ENCODE measurements at regions not wholly inside any gene's neighbourhood (a gene's known extent, or its start where the extent isn't known, plus 50 kb on each side); places are given as distances from the start of the nearest gene placed in this dataset.
"Not testable (repeated sequence)": the region's sequence is repeated elsewhere in the genome, so short reads cannot be mapped to it uniquely, and the experiment has no call there.

DNA sequence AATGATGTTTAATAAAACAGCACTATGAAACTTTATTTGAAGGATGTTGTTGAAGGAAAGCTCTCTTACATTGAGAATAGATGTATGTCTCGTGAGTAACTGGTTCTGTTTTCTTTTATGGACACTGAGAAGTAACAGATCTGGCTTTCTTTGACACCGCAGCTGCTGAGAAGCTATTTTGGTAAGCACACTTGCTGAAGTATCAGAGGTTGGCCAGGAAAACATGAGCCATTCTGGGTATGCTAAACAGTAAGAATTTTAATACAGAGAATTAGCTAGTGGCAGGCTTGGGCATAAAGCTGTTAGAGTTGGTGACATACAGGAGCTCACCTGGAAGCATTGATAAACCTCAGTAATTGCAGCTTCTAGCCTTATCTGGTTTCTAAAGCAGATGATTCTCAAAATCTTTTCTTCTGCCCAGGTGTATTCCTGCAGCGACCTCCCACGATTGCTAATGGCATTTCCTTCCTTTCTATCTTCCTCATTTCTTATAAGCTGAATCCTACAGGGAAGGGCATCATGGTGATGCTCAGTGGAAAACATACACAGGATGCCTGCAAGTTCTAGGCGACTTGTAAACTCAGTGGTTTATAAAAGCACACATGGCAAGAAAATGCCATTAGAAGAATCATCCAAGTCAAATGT is 291.6 kb upstream of the SLC16A7 start:
- DNase-seq (no peak), ATAC-seq (replicated peaks) (no peak)
- no peaks in the 10 kb centered on the region for H3K36me3 Mint-ChIP-seq
- H3K4me3 Mint-ChIP-seq: no peak overlapping the region
- peaks cover 7% of the 10 kb centered on the region in 2 donors for H3K9me3 Mint-ChIP-seq
- no peaks in the 10 kb centered on the region for H3K27me3 Mint-ChIP-seq
- no peaks in the 10 kb centered on the region for H3K4me1 Mint-ChIP-seq
- no peak overlapping the region for H3K27ac Mint-ChIP-seq

DNA sequence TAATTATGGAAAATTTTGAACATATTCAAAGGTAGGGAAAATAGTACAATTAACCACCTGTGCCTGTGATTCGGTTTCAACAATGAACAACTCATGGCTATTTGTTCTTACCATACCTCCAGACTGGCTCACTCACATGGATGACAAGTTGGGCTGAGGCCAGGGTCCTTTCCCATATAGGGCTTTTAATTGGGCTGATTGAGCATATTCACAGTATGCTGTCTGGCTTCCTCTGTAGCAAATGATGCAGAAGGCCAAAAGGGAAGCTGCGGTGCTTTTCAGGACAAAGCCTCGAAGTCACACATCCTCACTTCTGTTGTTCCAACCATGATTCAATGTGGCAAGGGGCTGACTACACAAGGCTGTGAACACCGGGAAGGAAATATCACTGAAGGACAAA is 297.5 kb upstream of the SLC16A7 start:
- DNase-seq (no peak), ATAC-seq (replicated peaks) (no peak)
- H3K36me3 Mint-ChIP-seq: no peaks in the 10 kb centered on the region
- H3K27me3 Mint-ChIP-seq: no peaks in the 10 kb centered on the region
- H3K27ac Mint-ChIP-seq: no peak overlapping the region
- H3K9me3 Mint-ChIP-seq: peaks cover 14% of the 10 kb centered on the region in 2 donors
- H3K4me3 Mint-ChIP-seq: no peak overlapping the region
- H3K4me1 Mint-ChIP-seq: no peaks in the 10 kb centered on the region

DNA sequence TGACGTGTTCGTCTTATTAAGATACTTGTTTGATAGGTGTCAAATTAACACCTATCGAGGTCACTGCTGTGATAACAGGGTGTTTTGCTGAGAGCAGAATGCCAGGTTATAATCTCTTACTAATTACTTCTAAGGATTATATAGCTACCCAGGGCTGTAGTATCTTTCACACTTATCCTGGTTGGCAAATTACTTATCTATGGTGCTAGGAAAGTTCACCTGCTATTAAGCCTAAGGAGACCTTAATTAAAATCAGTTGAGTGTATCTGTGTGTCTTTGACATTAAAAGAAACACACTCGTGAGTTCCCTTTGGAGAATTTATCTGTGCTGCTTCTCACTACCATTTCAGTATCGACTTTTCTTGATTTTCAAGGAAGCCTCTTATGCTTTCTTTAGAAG is 301.6 kb upstream of the SLC16A7 start:
- peaks cover 7% of the 10 kb centered on the region in 2 donors for H3K9me3 Mint-ChIP-seq
- DNase-seq (no peak), ATAC-seq (replicated peaks) (no peak)
- H3K27ac Mint-ChIP-seq: no peak overlapping the region
- H3K4me1 Mint-ChIP-seq: no peaks in the 10 kb centered on the region
- H3K4me3 Mint-ChIP-seq: no peak overlapping the region
- H3K36me3 Mint-ChIP-seq: no peaks in the 10 kb centered on the region
- no peaks in the 10 kb centered on the region for H3K27me3 Mint-ChIP-seq

DNA sequence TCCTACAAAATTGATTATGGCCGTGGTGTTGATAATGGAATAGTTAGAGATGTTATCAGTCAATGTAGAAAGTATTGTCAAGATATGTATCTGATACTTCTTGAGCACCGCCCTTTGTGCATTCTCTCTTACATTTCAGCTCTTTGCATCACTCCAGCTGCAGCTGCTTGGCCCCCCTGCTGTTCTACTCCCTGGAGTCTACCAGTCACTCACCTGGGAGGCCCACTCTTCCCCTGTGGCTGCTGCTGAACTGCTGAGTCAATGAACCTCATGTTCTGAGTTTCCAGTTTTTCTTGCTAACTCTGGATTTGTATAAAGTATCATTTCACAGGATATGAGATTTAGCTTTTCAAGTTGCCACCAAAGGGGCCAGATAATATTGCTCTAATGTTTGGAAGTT is 312.8 kb upstream of the SLC16A7 start:
- DNase-seq (no peak), ATAC-seq (replicated peaks) (no peak)
- no peaks in the 10 kb centered on the region for H3K27me3 Mint-ChIP-seq
- no peaks in the 10 kb centered on the region for H3K4me1 Mint-ChIP-seq
- H3K27ac Mint-ChIP-seq: no peak overlapping the region
- H3K36me3 Mint-ChIP-seq: no peaks in the 10 kb centered on the region
- H3K9me3 Mint-ChIP-seq: peaks cover 0 to 2% of the 10 kb centered on the region in 2 donors
- no peak overlapping the region for H3K4me3 Mint-ChIP-seq

DNA sequence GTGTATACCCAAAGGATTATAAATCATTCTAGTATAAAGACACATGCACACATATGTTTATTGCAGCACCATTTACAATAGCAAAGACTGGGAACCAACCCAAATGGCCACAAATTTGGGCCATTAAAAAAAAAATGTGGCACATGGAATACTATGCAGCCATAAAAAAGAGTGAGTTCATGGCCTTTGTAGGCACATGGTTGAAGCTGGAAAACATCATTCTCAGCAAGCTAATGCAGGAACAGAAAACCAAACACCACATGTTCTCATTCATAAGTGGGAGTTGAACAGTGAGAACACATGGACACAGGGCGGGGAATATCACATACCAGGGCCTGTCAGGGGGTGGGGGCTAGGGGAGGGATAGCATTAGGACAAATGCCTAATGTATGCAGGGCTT is 322.3 kb upstream of the SLC16A7 start:
- DNase-seq; ATAC-seq (replicated peaks); H3K36me3 Mint-ChIP-seq; H3K4me3 Mint-ChIP-seq; H3K4me1 Mint-ChIP-seq; H3K27ac Mint-ChIP-seq; H3K27me3 Mint-ChIP-seq: not testable (repeated sequence)
- peaks cover 13 to 17% of the 10 kb centered on the region in 2 donors for H3K9me3 Mint-ChIP-seq

DNA sequence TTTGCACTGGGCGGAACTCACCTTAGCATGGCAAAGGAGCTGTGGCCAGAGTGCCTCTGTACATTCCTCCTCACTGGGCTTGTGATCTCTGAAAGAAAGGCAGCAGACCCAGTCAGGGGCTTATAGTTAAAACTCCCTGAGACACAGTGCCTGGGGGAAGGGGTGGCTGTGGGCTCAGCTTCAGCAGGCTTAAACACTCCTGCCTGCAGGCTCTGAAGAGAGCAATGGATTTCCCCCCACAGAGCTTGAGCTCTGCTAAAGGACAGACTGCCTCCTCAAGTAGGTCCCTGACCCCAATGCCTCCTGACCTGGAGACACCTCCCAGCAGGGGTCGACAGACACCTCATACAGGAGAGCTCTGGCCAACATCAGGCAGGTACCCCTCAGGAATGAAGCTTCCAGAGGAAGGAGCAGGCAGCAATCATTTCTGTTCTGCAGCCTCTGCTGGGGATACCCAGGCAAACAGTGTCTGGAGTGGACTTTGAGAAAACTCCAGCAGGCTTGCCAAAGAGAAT is 327.5 kb upstream of the SLC16A7 start:
- Mint-ChIP-seq H3K27me3 (no peaks in the 10 kb centered on the region), H3K36me3 (peaks cover 0 to 2% of the 10 kb centered on the region in 2 donors), H3K9me3 (peaks cover 10 to 14% of the 10 kb centered on the region in 2 donors), H3K4me3 (no peak overlapping the region), H3K4me1 (no peaks in the 10 kb centered on the region), H3K27ac (no peak overlapping the region)
- ATAC-seq (replicated peaks) (no peak), DNase-seq (no peak)

DNA sequence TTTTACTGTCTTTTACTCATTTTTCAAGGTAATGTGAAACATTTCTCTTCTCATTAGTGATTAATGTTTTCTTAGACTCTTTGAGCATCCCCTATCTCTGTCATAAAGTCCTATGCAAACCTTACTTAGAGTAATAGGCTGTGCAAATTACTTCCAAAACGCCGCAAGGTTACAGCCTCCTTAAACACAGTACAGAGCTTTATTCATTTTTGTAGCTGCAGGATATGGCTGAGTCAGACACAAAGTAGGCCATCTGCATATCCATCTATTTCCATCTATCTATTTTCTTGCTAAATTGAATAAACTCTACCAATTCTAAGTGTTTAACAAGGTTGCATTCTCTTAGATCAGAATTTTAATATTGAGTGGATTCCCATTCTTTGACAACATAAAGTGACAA is 335.6 kb upstream of the SLC16A7 start:
- no peaks in the 10 kb centered on the region for H3K4me1 Mint-ChIP-seq
- H3K36me3 Mint-ChIP-seq: no peaks in the 10 kb centered on the region
- peaks cover 0 to 4% of the 10 kb centered on the region in 2 donors for H3K9me3 Mint-ChIP-seq
- ATAC-seq (replicated peaks) (no peak), DNase-seq (no peak)
- no peak overlapping the region for H3K27ac Mint-ChIP-seq
- H3K4me3 Mint-ChIP-seq: no peak overlapping the region
- H3K27me3 Mint-ChIP-seq: no peaks in the 10 kb centered on the region

DNA sequence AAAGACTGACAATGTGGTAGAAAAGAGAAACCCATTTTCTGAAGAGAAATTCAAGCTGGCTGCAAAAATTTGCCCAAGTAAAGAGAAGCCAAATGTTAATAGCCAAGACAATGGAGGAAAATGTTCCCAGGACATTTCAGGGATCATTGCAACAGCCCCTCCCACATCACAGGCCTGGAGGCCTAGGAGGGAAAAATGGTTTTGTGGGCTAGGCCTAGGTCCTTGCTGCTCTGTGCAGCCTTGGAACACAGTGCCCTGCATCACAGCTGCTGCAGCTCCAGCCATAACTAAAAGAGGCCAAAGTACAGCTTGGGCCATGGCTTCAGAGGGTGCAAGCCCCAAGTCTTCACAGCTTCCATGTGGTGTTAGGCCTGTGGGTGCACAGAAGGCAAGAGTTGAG is 332.4 kb upstream of the LRIG3 start:
- H3K9me3 Mint-ChIP-seq: peaks cover 18% of the 10 kb centered on the region in 2 donors
- H3K27me3 Mint-ChIP-seq: no peaks in the 10 kb centered on the region
- H3K4me1 Mint-ChIP-seq: no peaks in the 10 kb centered on the region
- no peak overlapping the region for H3K4me3 Mint-ChIP-seq
- H3K27ac Mint-ChIP-seq: no peak overlapping the region
- peaks cover 3% of the 10 kb centered on the region in 2 donors for H3K36me3 Mint-ChIP-seq
- no peak for ATAC-seq (replicated peaks)
- no peak for DNase-seq

DNA sequence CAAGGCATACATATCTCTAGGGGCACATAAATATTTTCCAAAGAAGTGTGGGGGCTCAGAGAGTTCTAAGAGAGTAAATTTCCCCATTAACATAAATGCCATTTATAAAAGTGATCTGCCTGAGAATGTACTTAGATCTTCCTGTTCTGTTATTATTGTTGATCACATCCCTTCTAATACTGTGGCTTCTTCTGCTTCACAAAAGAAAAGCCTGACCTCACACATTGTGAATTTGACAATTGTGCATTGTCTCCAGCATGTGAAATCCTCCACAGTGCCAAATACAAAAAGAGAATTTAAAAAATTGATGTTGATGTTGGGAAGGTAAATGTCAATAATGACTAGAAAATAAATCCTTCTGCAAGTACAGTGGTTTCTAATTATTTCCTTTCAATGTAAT is 330.5 kb upstream of the LRIG3 start:
- Mint-ChIP-seq H3K36me3 (peaks cover 3% of the 10 kb centered on the region in 2 donors), H3K9me3 (peaks cover 15 to 18% of the 10 kb centered on the region in 2 donors), H3K27me3 (no peaks in the 10 kb centered on the region), H3K27ac (no peak overlapping the region), H3K4me1 (no peaks in the 10 kb centered on the region), H3K4me3 (no peak overlapping the region)
- DNase-seq (no peak), ATAC-seq (replicated peaks) (no peak)

DNA sequence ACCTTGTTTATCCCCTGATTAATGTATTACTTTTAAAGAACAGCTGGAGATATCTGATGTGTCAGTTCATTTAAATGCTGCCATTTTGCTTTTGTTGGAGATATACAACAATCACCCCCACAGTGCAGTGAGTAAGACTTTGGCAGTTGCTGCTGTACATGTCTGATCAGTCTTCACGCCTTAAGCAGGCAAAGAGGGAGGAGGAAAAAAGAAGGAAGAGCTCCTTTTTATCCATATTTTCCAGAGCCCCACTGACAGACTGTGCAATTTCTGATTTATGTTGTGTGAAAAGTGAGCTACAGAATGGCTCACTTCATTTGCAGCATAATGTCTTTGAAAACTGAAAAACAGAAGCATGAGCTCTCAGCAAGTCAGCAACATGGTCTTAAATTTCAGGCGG is 319.7 kb upstream of the LRIG3 start:
- ATAC-seq (replicated peaks) (no peak), DNase-seq (no peak)
- H3K27me3 Mint-ChIP-seq: no peaks in the 10 kb centered on the region
- H3K4me1 Mint-ChIP-seq: no peaks in the 10 kb centered on the region
- no peaks in the 10 kb centered on the region for H3K9me3 Mint-ChIP-seq
- no peak overlapping the region for H3K4me3 Mint-ChIP-seq
- no peaks in the 10 kb centered on the region for H3K36me3 Mint-ChIP-seq
- H3K27ac Mint-ChIP-seq: no peak overlapping the region

DNA sequence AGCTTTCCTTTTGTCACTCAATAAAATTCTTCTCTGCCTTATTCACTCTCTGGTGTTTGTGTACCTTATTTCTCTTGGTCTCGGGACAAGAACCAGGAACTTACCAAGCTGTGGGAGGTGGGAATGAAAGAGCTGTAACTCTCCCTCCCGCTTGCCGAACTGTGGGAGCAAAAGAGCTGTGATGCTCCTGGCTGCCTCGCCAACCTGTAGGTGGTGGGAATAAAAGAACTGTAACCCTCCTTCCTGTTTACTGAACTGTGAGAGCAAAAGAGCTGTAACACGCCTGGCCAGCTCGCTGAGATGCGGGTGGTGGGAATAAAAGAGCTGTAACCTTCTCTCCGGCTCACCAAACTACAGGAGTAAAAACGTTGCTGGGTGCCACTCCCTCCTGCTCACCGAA is 314.1 kb upstream of the LRIG3 start:
- no peak overlapping the region for H3K27ac Mint-ChIP-seq
- DNase-seq (no peak), ATAC-seq (replicated peaks) (no peak)
- no peaks in the 10 kb centered on the region for H3K4me1 Mint-ChIP-seq
- no peak overlapping the region for H3K4me3 Mint-ChIP-seq
- H3K9me3 Mint-ChIP-seq: no peaks in the 10 kb centered on the region
- H3K36me3 Mint-ChIP-seq: no peaks in the 10 kb centered on the region
- H3K27me3 Mint-ChIP-seq: no peaks in the 10 kb centered on the region

DNA sequence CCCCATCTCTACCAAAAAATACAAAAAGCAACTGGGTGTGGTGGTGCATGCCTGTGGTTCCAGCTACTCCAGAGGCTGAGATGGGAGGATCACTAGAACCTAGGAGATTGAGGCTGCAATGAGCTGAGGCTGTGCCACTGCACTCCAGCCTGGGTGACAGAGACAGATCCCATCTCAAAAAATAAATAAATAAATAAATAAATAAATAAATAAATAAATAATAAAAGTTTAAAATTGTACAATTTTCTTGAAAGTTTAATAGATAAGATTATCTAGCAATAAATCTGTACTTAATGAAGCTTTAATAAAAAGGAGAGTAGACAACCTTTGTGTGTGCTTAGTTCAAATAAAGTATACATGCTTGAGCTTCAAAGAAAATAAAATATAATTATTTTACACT is 310.0 kb upstream of the LRIG3 start:
- H3K36me3 Mint-ChIP-seq: no peaks in the 10 kb centered on the region
- H3K4me3 Mint-ChIP-seq: no peak overlapping the region
- H3K4me1 Mint-ChIP-seq: no peaks in the 10 kb centered on the region
- DNase-seq (no peak), ATAC-seq (replicated peaks) (no peak)
- no peak overlapping the region for H3K27ac Mint-ChIP-seq
- no peaks in the 10 kb centered on the region for H3K27me3 Mint-ChIP-seq
- peaks cover 0 to 4% of the 10 kb centered on the region in 2 donors for H3K9me3 Mint-ChIP-seq

DNA sequence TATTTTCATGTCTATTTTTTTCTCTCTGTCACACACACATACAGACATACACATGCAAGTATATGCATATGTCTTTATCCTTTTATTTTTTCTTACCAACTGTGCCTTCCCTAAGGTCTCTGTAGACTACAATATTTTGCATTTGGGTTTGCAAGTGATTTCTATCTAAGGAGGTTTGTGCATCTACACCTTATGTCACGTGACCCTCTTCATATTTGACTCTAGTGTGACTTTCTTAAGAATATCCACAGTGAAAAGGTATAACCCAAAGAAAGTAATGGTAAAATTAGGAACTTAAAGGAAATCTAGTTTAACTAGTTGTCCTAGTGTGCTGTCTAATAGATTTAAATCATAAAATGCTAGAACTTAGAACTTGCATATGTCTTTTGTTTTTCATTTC is 298.8 kb upstream of the LRIG3 start:
- no peak overlapping the region for H3K4me3 Mint-ChIP-seq
- no peaks in the 10 kb centered on the region for H3K4me1 Mint-ChIP-seq
- no peaks in the 10 kb centered on the region for H3K36me3 Mint-ChIP-seq
- ATAC-seq (replicated peaks) (no peak), DNase-seq (no peak)
- H3K27ac Mint-ChIP-seq: no peak overlapping the region
- peaks cover 0 to 4% of the 10 kb centered on the region in 2 donors for H3K9me3 Mint-ChIP-seq
- no peaks in the 10 kb centered on the region for H3K27me3 Mint-ChIP-seq

DNA sequence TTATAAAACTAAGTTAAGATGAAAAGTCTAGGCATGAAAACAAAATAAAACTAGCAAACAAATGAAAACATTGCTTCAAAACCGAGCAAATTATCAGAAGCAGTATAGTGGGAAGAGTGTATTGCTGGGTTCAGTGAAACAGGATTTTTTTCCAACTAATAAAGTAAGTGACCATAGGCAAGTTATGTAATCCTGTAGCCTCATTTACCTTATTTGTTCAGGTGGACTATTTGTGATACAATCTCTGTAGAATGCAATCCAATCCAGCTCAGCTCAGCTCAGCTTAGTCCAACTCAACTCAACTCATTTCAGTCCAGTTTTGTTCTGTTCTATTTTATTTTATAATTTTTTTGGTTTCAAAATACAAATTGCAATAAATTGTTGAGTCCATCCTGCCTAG is 276.7 kb upstream of the LRIG3 start:
- ATAC-seq (replicated peaks) (no peak), DNase-seq (no peak)
- H3K27me3 Mint-ChIP-seq: no peaks in the 10 kb centered on the region
- H3K27ac Mint-ChIP-seq: no peak overlapping the region
- peaks cover 3 to 9% of the 10 kb centered on the region in 2 donors for H3K9me3 Mint-ChIP-seq
- H3K36me3 Mint-ChIP-seq: no peaks in the 10 kb centered on the region
- no peaks in the 10 kb centered on the region for H3K4me1 Mint-ChIP-seq
- no peak overlapping the region for H3K4me3 Mint-ChIP-seq

DNA sequence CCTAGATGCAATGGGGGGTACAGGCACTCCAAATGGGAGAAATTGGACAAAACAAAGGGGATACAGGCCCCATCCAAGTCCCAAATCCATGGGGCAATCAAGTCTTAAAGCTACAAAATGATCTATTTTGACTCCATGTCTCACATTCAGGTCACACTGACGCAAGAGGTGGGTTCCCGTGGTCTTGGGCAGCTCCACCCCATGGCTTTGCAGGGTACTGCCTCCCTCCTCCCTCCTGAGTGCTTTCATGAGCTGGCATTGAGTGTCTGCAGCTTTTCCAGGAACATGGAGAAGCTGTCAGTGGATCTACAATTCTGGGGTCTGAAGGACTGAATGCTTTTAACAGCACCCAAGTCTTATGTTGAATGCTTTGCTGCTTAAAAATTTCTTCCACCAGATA is 274.5 kb upstream of the LRIG3 start:
- no peaks in the 10 kb centered on the region for H3K27me3 Mint-ChIP-seq
- no peak for DNase-seq
- H3K27ac Mint-ChIP-seq: no peak overlapping the region
- H3K36me3 Mint-ChIP-seq: no peaks in the 10 kb centered on the region
- ATAC-seq (replicated peaks): no peak
- H3K4me1 Mint-ChIP-seq: no peaks in the 10 kb centered on the region
- no peak overlapping the region for H3K4me3 Mint-ChIP-seq
- peaks cover 3 to 9% of the 10 kb centered on the region in 2 donors for H3K9me3 Mint-ChIP-seq

Measured in stimulated activated naive B cell treated with anti-CD40 and anti-IgM and Interleukin-4, amounts not matched to agents 10 μg/mL and 1 μg/mL and 100 μg/mL, for 72 hours (primary cell).